ENCODE measurements at regions not wholly inside any gene's neighbourhood (a gene's known extent, or its start where the extent isn't known, plus 50 kb on each side); places are given as distances from the start of the nearest gene placed in this dataset.

DNA sequence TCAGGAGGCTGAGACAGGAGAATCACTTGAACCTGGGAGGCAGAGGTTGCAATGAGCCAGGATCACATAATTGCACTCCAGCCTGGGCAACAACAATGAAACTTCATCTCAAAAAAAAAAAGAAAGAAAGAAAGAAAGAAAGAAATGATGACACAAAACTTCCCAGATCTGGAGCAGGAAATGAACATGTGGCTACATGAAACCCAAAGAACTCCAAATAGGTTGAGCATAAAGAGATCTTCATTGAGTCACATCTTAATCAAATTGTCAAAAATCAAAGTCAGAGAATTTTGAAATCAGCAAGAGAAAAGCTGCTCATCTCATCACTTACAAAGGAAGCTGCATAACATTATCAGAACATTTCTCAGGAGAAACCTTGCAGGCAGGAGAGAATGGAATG, 247.0 kb downstream of the IBTK start:
- ChIA-PET CTCF (no interaction called here), POLR2A (no interaction called here)
- TF ChIP-seq FOXM1 (IDR thresholded peaks at IDR 0.05; ENCODE audit: borderline replicate concordance) = no peak
- no peak for TF ChIP-seq ZNF384 (IDR thresholded peaks at IDR 0.05)
- TF ChIP-seq L3MBTL2 (conservative IDR thresholded peaks at IDR 0.05) = no peak
- no peak for TF ChIP-seq SP1 (IDR thresholded peaks at IDR 0.05)
- no peak for TF ChIP-seq ELF4 (IDR thresholded peaks at IDR 0.05)
- no peak for TF ChIP-seq HDGF (IDR thresholded peaks at IDR 0.05; ENCODE audit: borderline replicate concordance)
- no peak for TF ChIP-seq BHLHE40 (IDR thresholded peaks at IDR 0.05; ENCODE audit: borderline replicate concordance)
- no peak for TF ChIP-seq LEF1 (IDR thresholded peaks at IDR 0.05; ENCODE audit: borderline replicate concordance)
- no peak for TF ChIP-seq FOXK2 (IDR thresholded peaks at IDR 0.05)
- TF ChIP-seq ARNT (IDR thresholded peaks at IDR 0.05) = no peak
- no peak for TF ChIP-seq PKNOX1 (IDR thresholded peaks at IDR 0.05)
- no peak for TF ChIP-seq SUZ12 (IDR thresholded peaks at IDR 0.05)
- TF ChIP-seq NFRKB (IDR thresholded peaks at IDR 0.05) = no peak
- TF ChIP-seq FOXA1 (IDR thresholded peaks at IDR 0.05) = no peak
- TF ChIP-seq CTBP1 (IDR thresholded peaks at IDR 0.05; ENCODE audit: borderline replicate concordance) = no peak
- no peak for TF ChIP-seq TARDBP (IDR thresholded peaks at IDR 0.05)
- no peak for DNase-seq (ENCODE audit: extremely low spot score)

- no peak for DNase-seq (ENCODE audit: extremely low spot score)
- TF ChIP-seq NFRKB (IDR thresholded peaks at IDR 0.05) = no peak
- no peak for TF ChIP-seq TARDBP (IDR thresholded peaks at IDR 0.05)
- TF ChIP-seq FOXK2 (IDR thresholded peaks at IDR 0.05) = no peak
- no peak for TF ChIP-seq CTBP1 (IDR thresholded peaks at IDR 0.05; ENCODE audit: borderline replicate concordance)
- ChIA-PET POLR2A (no interaction called here), CTCF (no interaction called here)
These were observed 247.3 kb upstream of the TENT5A start for GRCh38 chr6:81999826-82000225.

DNA sequence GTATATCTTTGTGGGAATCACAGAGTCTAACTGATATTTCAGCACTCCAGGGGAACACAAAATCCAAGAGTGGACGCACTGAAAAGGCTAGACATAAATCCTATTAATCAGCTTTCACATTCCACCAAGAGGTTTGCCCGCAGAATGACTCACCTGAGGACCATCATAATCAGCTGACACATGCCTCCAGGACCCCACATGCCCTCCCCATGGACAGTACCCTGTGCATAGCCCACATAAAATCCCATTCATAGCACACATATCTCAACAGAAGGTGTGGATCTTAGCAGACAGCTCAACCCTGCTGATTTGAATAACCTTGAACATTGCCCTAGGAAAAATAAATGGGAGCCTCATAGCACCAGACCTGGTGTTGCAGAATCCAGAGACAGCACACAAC, 246.8 kb upstream of the TENT5A start:
- ChIA-PET CTCF (no interaction called here), POLR2A (no interaction called here)
- DNase-seq (ENCODE audit: extremely low spot score) = no peak
- TF ChIP-seq ARNT (IDR thresholded peaks at IDR 0.05) (no peak), FOXA1 (IDR thresholded peaks at IDR 0.05) (no peak), NFRKB (IDR thresholded peaks at IDR 0.05) (no peak), SP1 (IDR thresholded peaks at IDR 0.05) (no peak), FOXM1 (IDR thresholded peaks at IDR 0.05; ENCODE audit: borderline replicate concordance) (no peak)

- TF ChIP-seq HDGF (IDR thresholded peaks at IDR 0.05; ENCODE audit: borderline replicate concordance) = no peak
- TF ChIP-seq PKNOX1 (IDR thresholded peaks at IDR 0.05) = no peak
- no peak for TF ChIP-seq SP1 (IDR thresholded peaks at IDR 0.05)
- TF ChIP-seq ARNT (IDR thresholded peaks at IDR 0.05) = no peak
- TF ChIP-seq ELF4 (IDR thresholded peaks at IDR 0.05) = no peak
- TF ChIP-seq L3MBTL2 (conservative IDR thresholded peaks at IDR 0.05) = no peak
- TF ChIP-seq LEF1 (IDR thresholded peaks at IDR 0.05; ENCODE audit: borderline replicate concordance) = no peak
- no peak for TF ChIP-seq FOXK2 (IDR thresholded peaks at IDR 0.05)
- no peak for TF ChIP-seq TARDBP (IDR thresholded peaks at IDR 0.05)
- TF ChIP-seq FOXM1 (IDR thresholded peaks at IDR 0.05; ENCODE audit: borderline replicate concordance) = no peak
- TF ChIP-seq SUZ12 (IDR thresholded peaks at IDR 0.05) = no peak
- TF ChIP-seq FOXA1 (IDR thresholded peaks at IDR 0.05) = no peak
- no peak for TF ChIP-seq ZNF384 (IDR thresholded peaks at IDR 0.05)
- TF ChIP-seq NFRKB (IDR thresholded peaks at IDR 0.05) = no peak
- TF ChIP-seq CTBP1 (IDR thresholded peaks at IDR 0.05; ENCODE audit: borderline replicate concordance) = no peak
- no peak for TF ChIP-seq BHLHE40 (IDR thresholded peaks at IDR 0.05; ENCODE audit: borderline replicate concordance)
- DNase-seq (ENCODE audit: extremely low spot score) = no peak
- ChIA-PET CTCF (no interaction called here), POLR2A (no interaction called here)
These were observed 246.0 kb upstream of the TENT5A start for GRCh38 chr6:81998432-81998831.

DNA sequence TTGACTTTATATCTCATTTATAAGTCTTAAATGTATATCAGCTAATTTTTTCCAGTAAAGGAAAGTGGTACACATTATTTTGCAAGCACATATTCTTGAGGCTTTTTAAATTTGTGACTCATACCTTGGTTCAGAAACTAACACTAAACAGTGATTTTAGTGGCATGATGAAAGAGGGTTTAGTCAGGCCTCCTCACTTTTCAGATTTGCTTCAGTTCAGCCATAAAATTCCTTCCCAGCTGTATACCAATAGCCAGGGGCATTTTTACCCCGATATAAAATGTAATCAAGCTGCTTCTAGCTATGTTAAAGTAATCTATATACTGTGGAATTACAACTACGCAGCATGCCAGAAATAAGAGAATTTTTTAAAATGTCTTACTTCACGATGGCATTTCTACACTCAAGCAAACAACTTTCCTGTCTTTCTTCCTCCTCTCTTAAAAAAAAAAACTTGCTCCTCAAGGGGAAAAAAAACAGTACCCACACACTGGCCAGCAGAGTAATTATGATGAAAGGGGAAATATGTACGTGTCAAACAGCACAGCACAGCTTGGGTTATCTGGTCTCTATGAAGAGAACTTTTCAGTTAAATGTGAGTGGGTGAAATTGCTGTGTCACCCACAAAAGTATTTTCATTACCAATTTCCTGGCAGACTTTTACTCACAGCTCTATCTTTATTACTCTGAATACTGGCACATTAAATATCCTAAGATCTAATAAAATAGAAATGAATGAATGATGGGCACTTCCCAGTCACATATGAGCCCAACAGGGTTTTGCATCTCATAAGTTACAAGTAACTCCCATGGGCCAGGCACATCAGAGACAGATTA, 244.8 kb upstream of the TENT5A start:
- POLR2A ChIA-PET = no interaction called here
- no peak for TF ChIP-seq SP1 (IDR thresholded peaks at IDR 0.05)
- no peak for TF ChIP-seq TARDBP (IDR thresholded peaks at IDR 0.05)
- no peak for TF ChIP-seq ARNT (IDR thresholded peaks at IDR 0.05)
- no peak for TF ChIP-seq CTBP1 (IDR thresholded peaks at IDR 0.05; ENCODE audit: borderline replicate concordance)
- TF ChIP-seq SUZ12 (IDR thresholded peaks at IDR 0.05) = no peak
- no peak for TF ChIP-seq ZNF384 (IDR thresholded peaks at IDR 0.05)
- TF ChIP-seq L3MBTL2 (conservative IDR thresholded peaks at IDR 0.05) = no peak
- no peak for TF ChIP-seq LEF1 (IDR thresholded peaks at IDR 0.05; ENCODE audit: borderline replicate concordance)
- no peak for TF ChIP-seq FOXM1 (IDR thresholded peaks at IDR 0.05; ENCODE audit: borderline replicate concordance)
- TF ChIP-seq FOXA1 (IDR thresholded peaks at IDR 0.05) = no peak
- no peak for TF ChIP-seq BHLHE40 (IDR thresholded peaks at IDR 0.05; ENCODE audit: borderline replicate concordance)
- TF ChIP-seq FOXK2 (IDR thresholded peaks at IDR 0.05) = no peak
- TF ChIP-seq NFRKB (IDR thresholded peaks at IDR 0.05) = no peak
- TF ChIP-seq PKNOX1 (IDR thresholded peaks at IDR 0.05) = no peak
- TF ChIP-seq ELF4 (IDR thresholded peaks at IDR 0.05) = no peak
- TF ChIP-seq HDGF (IDR thresholded peaks at IDR 0.05; ENCODE audit: borderline replicate concordance) = no peak
- DNase-seq (ENCODE audit: extremely low spot score) = no peak
- CTCF ChIA-PET = no interaction called here

- CTCF ChIA-PET = no interaction called here
- DNase-seq (ENCODE audit: extremely low spot score) = no peak
- TF ChIP-seq ARNT (IDR thresholded peaks at IDR 0.05) (no peak), FOXA1 (IDR thresholded peaks at IDR 0.05) (no peak), L3MBTL2 (conservative IDR thresholded peaks at IDR 0.05) (no peak), TARDBP (IDR thresholded peaks at IDR 0.05) (no peak), FOXM1 (IDR thresholded peaks at IDR 0.05; ENCODE audit: borderline replicate concordance) (no peak), SUZ12 (IDR thresholded peaks at IDR 0.05) (no peak), SP1 (IDR thresholded peaks at IDR 0.05) (no peak), ZNF384 (IDR thresholded peaks at IDR 0.05) (no peak)
- POLR2A ChIA-PET = no interaction called here
These were observed 243.9 kb upstream of the TENT5A start for GRCh38 chr6:81996414-81996813.
